ENCODE measurements at regions not wholly inside any gene's neighbourhood (a gene's known extent, or its start where the extent isn't known, plus 50 kb on each side); places are given as distances from the start of the nearest gene placed in this dataset.

- peak; percentile 67 for DNase-seq
These were observed 423.1 kb downstream of the MAFB start for GRCh38 chr20:40265825-40266533.

- peak; percentile 55 for DNase-seq
These were observed 426.8 kb downstream of the MAFB start for GRCh38 chr20:40262219-40262618.

GRCh38 chr20:40258931-40259330 is 430.1 kb downstream of the MAFB start:
- DNase-seq, result no peak

- DNase-seq, result no peak
These were observed 431.3 kb downstream of the MAFB start for GRCh38 chr20:40257763-40258162.

- no peak for DNase-seq
These were observed 433.7 kb downstream of the MAFB start for GRCh38 chr20:40255365-40255764.

- DNase-seq, result no peak
These were observed 434.8 kb downstream of the MAFB start for GRCh38 chr20:40254023-40254772.

- peak; percentile 38 for DNase-seq
These were observed 437.6 kb downstream of the MAFB start for GRCh38 chr20:40251284-40251932.

GRCh38 chr20:40249805-40250204 is 439.2 kb downstream of the MAFB start:
- no peak for DNase-seq

GRCh38 chr20:40245829-40246228 is 443.2 kb downstream of the MAFB start:
- DNase-seq, result no peak

- no peak for DNase-seq
These were observed 444.8 kb downstream of the MAFB start for GRCh38 chr20:40244286-40244685.

GRCh38 chr20:40241596-40242343 is 447.3 kb downstream of the MAFB start:
- DNase-seq, result peak; percentile 70

GRCh38 chr20:40238511-40238910 is 450.5 kb downstream of the MAFB start:
- peak; percentile 21 for DNase-seq

GRCh38 chr20:40234593-40234992 is 454.4 kb downstream of the MAFB start:
- DNase-seq, result no peak

- no peak for DNase-seq
These were observed 455.6 kb downstream of the MAFB start for GRCh38 chr20:40233406-40233805.

GRCh38 chr20:40232756-40233155 is 456.3 kb downstream of the MAFB start:
- DNase-seq, result no peak

- DNase-seq, result no peak
These were observed 456.8 kb downstream of the MAFB start for GRCh38 chr20:40232273-40232672.

GRCh38 chr20:40230486-40230885 is 458.6 kb downstream of the MAFB start:
- DNase-seq, result no peak

GRCh38 chr20:40225596-40225995 is 463.4 kb downstream of the MAFB start:
- no peak for DNase-seq

- DNase-seq, result peak; percentile 13
These were observed 465.2 kb downstream of the MAFB start for GRCh38 chr20:40223810-40224209.

- DNase-seq, result no peak
These were observed 470.1 kb downstream of the MAFB start for GRCh38 chr20:40218971-40219370.

- no peak for DNase-seq
These were observed 470.6 kb downstream of the MAFB start for GRCh38 chr20:40218316-40218969.

- DNase-seq, result no peak
These were observed 481.4 kb downstream of the MAFB start for GRCh38 chr20:40207655-40208054.

GRCh38 chr20:40205971-40206370 is 483.1 kb downstream of the MAFB start:
- DNase-seq, result no peak
